K562 (cell line): ENCODE measurements at regions not wholly inside any gene's neighbourhood (a gene's known extent, or its start where the extent isn't known, plus 50 kb on each side); places are given as distances from the start of the nearest gene placed in this dataset.
A peak's percentile ranks its signal among the peaks of the same experiment; 100 is the strongest.

Experiments
- ATAC-seq: fragments of 200-7000 bp; cut with Tn5 transposase; 3 replicates; pipeline ENCODE4 v1.9.1; 2020; ENCODE audit warnings: moderate library complexity
- BruUV-seq: library from RNA; stranded (reverse); fragments of 400-500 nt; replicated peaks from 2 replicates; lab custom pipeline; 2021; lab: Mats Ljungman, UMichigan
- CTCF ChIA-PET: fragments of 300-600 bp; formaldehyde crosslinking; extraction: SDS; loops from one replicate; lab custom pipeline; 2021; ENCODE audit warnings: low intra/inter-chr PET ratio; lab: Yijun Ruan, JAX
- POLR2A ChIA-PET: fragments of 300-600, 350-650 bp; sonication (Branson Sonifier 250); formaldehyde crosslinking; extraction: SDS; loops from one replicate; lab custom pipeline; 2021; ENCODE audit warnings: antibody characterized with exemption, inconsistent platforms; lab: Yijun Ruan, JAX
- DNase-seq, 4 experiments: peaks; one replicate each; pipeline versions ENCODE4 v3.0.0 to v3.0.0-alpha.2; 2011 to 2018; ENCODE audit warnings: low spot score in 3 of 4, mixed read lengths in 3 of 4; ENCODE audit errors: extremely low read depth in 1 of 4
- FAIRE-seq: peaks from 2 replicates; lab custom pipeline; 2011; peaks lifted over from hg19 to GRCh38; lab: Jason Lieb, UNC
- H2AFZ ChIP-seq: 2 replicates; pipeline ENCODE4 v1.6.0; 2011; ENCODE audit warnings: low read depth, low read length, control low read depth, inconsistent platforms
- H3K27ac ChIP-seq: fragments of 200-600 bp; 3 replicates; pipeline ENCODE4 v1.8.0; 2011; ENCODE audit warnings: low read depth, mild to moderate bottlenecking, control low read depth, inconsistent platforms, low read length, moderate library complexity, mixed read lengths; ENCODE audit errors: extremely low read depth
- H3K27me3 ChIP-seq, 2 experiments: fragments of 300-600 bp in 1 of 2; 2 replicates in 1 of 2; 3 replicates in 1 of 2; pipeline versions ENCODE4 v1.6.0 to v1.8.0; 2011; ENCODE audit warnings: inconsistent platforms in 2 of 2, low read length in 2 of 2, mild to moderate bottlenecking in 1 of 2, mixed read lengths in 1 of 2, moderate library complexity in 1 of 2; ENCODE audit not compliant: control insufficient read depth in 2 of 2, insufficient read depth in 2 of 2
- H3K36me3 ChIP-seq: fragments of 300-600 bp; 3 replicates; pipeline ENCODE4 v1.8.0; 2011; ENCODE audit warnings: mild to moderate bottlenecking, low read length, inconsistent platforms; ENCODE audit not compliant: control insufficient read depth, insufficient read depth
- H3K4me1 ChIP-seq, 2 experiments: fragments of 200-600 bp in 1 of 2; replicated peaks in 1 of 2; 2 replicates in 1 of 2; 3 replicates in 1 of 2; pipeline versions ENCODE4 v1.5.1 to v1.8.0; 2011; ENCODE audit warnings: inconsistent platforms in 2 of 2, low read length in 2 of 2, mild to moderate bottlenecking in 1 of 2, mixed read lengths in 1 of 2, moderate library complexity in 1 of 2; ENCODE audit not compliant: control insufficient read depth in 2 of 2, insufficient read depth in 2 of 2
- H3K4me2 ChIP-seq: 2 replicates; pipeline ENCODE4 v1.6.1; 2011; ENCODE audit warnings: low read length, control low read depth, inconsistent platforms, mixed read lengths; ENCODE audit not compliant: insufficient read depth
- H3K4me3 ChIP-seq: fragments of 200-600 bp; sonication (generic), shearing (Covaris generic); 2 replicates; pipeline ENCODE4 v1.5.1; 2016; ENCODE audit warnings: control low read depth, inconsistent platforms
- H3K79me2 ChIP-seq: fragments of 200-600 bp; 3 replicates; pipeline ENCODE4 v1.8.0; 2011; ENCODE audit warnings: low read length, inconsistent platforms; ENCODE audit not compliant: control insufficient read depth, insufficient read depth
- H3K9ac ChIP-seq, 2 experiments: 2 replicates each; pipeline versions ENCODE4 v1.6.0 to v1.6.1; 2011; ENCODE audit warnings: low read depth in 2 of 2, low read length in 2 of 2, control low read depth in 1 of 2, inconsistent platforms in 1 of 2, mild to moderate bottlenecking in 1 of 2, mixed read lengths in 1 of 2; ENCODE audit not compliant: insufficient read depth in 1 of 2
- H3K9me1 ChIP-seq: one replicate; pipeline ENCODE4 v1.6.0; 2011; ENCODE audit warnings: inconsistent platforms, mild to moderate bottlenecking, low read length, moderate library complexity; ENCODE audit not compliant: control insufficient read depth, insufficient read depth
- H3K9me3 ChIP-seq: replicated peaks from 2 replicates; pipeline ENCODE4 v1.5.1; 2011; ENCODE audit warnings: low read depth, low read length, inconsistent platforms; ENCODE audit not compliant: control insufficient read depth, insufficient read depth
- H4K20me1 ChIP-seq: replicated peaks from 2 replicates; pipeline ENCODE4 v1.6.1; 2011; ENCODE audit warnings: low read length, inconsistent platforms, mixed read lengths; ENCODE audit not compliant: control insufficient read depth, insufficient read depth
- CEBPZ ChIP-seq: fragments of 150-350 bp; IDR thresholded peaks from 2 replicates; pipeline ENCODE4 v1.6.1; 2014; ENCODE audit warnings: low read depth, mild to moderate bottlenecking, low read length, borderline replicate concordance
- DLX4 ChIP-seq: fragments of 250-450 bp; sonication (Bioruptor Pico); IDR thresholded peaks from 2 replicates; pipeline ENCODE4 v1.6.1; 2021; ENCODE audit warnings: mild to moderate bottlenecking
- E2F4 ChIP-seq: sonication (generic); formaldehyde crosslinking; IDR thresholded peaks from 2 replicates; pipeline ENCODE4 v1.8.0; 2022; ENCODE audit warnings: mild to moderate bottlenecking, low read depth, missing genetic modification reagents
- EP300 ChIP-seq: IDR thresholded peaks from 2 replicates; pipeline ENCODE4 v1.6.1; 2012; ENCODE audit warnings: low read length, improper control_type of control experiment
- FOXJ3 ChIP-seq: sonication (generic); formaldehyde crosslinking; IDR thresholded peaks from 2 replicates; pipeline ENCODE4 v1.4.0; 2020; ENCODE audit warnings: mild to moderate bottlenecking, missing genetic modification reagents
- GATA2 ChIP-seq: sonication (generic); formaldehyde crosslinking; IDR thresholded peaks from 2 replicates; pipeline ENCODE4 v1.4.0; 2020; ENCODE audit warnings: mild to moderate bottlenecking, missing genetic modification reagents
- HDAC3 ChIP-seq: fragments of 450-650 bp; IDR thresholded peaks from 2 replicates; pipeline ENCODE4 v1.6.1; 2018; ENCODE audit warnings: borderline replicate concordance, mild to moderate bottlenecking, moderate library complexity; ENCODE audit not compliant: partially characterized antibody
- KAT2B ChIP-seq: IDR thresholded peaks from one replicate; pipeline ENCODE4 v1.6.1; 2012; ENCODE audit warnings: low read depth, mild to moderate bottlenecking, control low read depth, inconsistent platforms, low read length, moderate library complexity
- MEIS2 ChIP-seq: fragments of 450-650 bp; IDR thresholded peaks from 2 replicates; pipeline ENCODE4 v1.6.1; 2014; ENCODE audit warnings: mild to moderate bottlenecking; ENCODE audit not compliant: partially characterized antibody
- RBM15 ChIP-seq: fragments of 200-400 bp; formaldehyde crosslinking; IDR thresholded peaks from 2 replicates; pipeline ENCODE4 v1.6.1; 2018; ENCODE audit warnings: mild to moderate bottlenecking, low read length, moderate library complexity; ENCODE audit not compliant: insufficient read depth
- RNF2 ChIP-seq: sonication (generic); IDR thresholded peaks from 2 replicates; pipeline ENCODE4 v1.6.1; 2016
- TFE3 ChIP-seq: fragments of 450-650 bp; formaldehyde crosslinking; IDR thresholded peaks from 2 replicates; pipeline ENCODE4 v1.4.0; 2020; ENCODE audit warnings: mild to moderate bottlenecking, mixed read lengths
- TOE1 ChIP-seq, 2 experiments: fragments of 450-650 bp in 1 of 2; sonication (generic) in 1 of 2; formaldehyde crosslinking in 1 of 2; IDR thresholded peaks; 2 replicates each; pipeline versions ENCODE4 v1.7.1 to v1.8.0; 2016 to 2022; ENCODE audit warnings: borderline replicate concordance in 2 of 2, mild to moderate bottlenecking in 2 of 2, antibody characterized with exemption in 1 of 2, inconsistent platforms in 1 of 2, low read depth in 1 of 2, missing genetic modification reagents in 1 of 2, moderate library complexity in 1 of 2
- ZBED1 ChIP-seq: IDR thresholded peaks from 2 replicates; pipeline ENCODE4 v1.6.1; 2014
- ZKSCAN1 ChIP-seq: fragments of 150-350 bp; IDR thresholded peaks from 2 replicates; pipeline ENCODE4 v1.6.1; 2016; ENCODE audit warnings: low read depth, low read length
- WGBS: fragments of 100-300 bp; shearing (Covaris generic); methylation state at CpG from one replicate; pipeline ENCODE4 v1.1.6; 2016; ENCODE audit warnings: low coverage, mixed read lengths; ENCODE audit not compliant: insufficient coverage; ENCODE audit errors: missing lambda C conversion rate; 5-methylcytosine and 5-hydroxymethylcytosine counted together
- in situ Hi-C: fragments of 300-500 bp; cut with MboI; formaldehyde crosslinking; loops from 4 replicates; pipeline ENCODE4 v1.15.0; 2018; ENCODE audit warnings: inconsistent platforms, mixed read lengths
- intact Hi-C: fragments of 100-400 bp; cut with micrococcal nuclease; formaldehyde crosslinking; loops from 2 replicates; pipeline ENCODE4 v1.14.2; 2022

GRCh38 chr4:14897217-14897616, 105.1 kb upstream of the CPEB2 start:
- H4K20me1 ChIP-seq = no peaks in the 10 kb centered on the region
- no peak overlapping the region for H3K4me3 ChIP-seq
- no peak overlapping the region for H2AFZ ChIP-seq
- H3K9me1 ChIP-seq = no peaks in the 10 kb centered on the region
- BruUV-seq = no TSS peak
- FAIRE-seq = no peak
- in situ Hi-C loops (no loop called here), intact Hi-C loops (no loop called here)
- no peak overlapping the region for H3K27ac ChIP-seq
- ChIA-PET POLR2A (no interaction called here), CTCF (no interaction called here)
- H3K9me3 ChIP-seq = no peaks in the 10 kb centered on the region
- WGBS = 5% methylated on average over 2 of the region's 2 CpGs
- no peak overlapping the region for H3K4me2 ChIP-seq
- no peaks in the 10 kb centered on the region for H3K27me3 ChIP-seq
- no peaks in the 10 kb centered on the region for H3K79me2 ChIP-seq
- ATAC-seq = no peak; the same call in 2 of the 3 replicates
- peak in 1 of 4 experiments; percentile 11 for DNase-seq
- H3K36me3 ChIP-seq = no peaks in the 10 kb centered on the region
- H3K4me1 ChIP-seq = no peaks in the 10 kb centered on the region
- no peak overlapping the region for H3K9ac ChIP-seq
- TF ChIP-seq TFE3 (CRISPR knock-in tag) (no peak), ZBED1 (no peak), E2F4 (CRISPR knock-in tag) (no peak), RNF2 (no peak), GATA2 (no peak), RBM15 (no peak), MEIS2 (no peak), ZKSCAN1 (no peak), FOXJ3 (CRISPR knock-in tag) (no peak), EP300 (no peak), KAT2B (no peak), DLX4 (CRISPR knock-in tag) (no peak), TOE1 (IDR thresholded peaks at IDR 0.05; ENCODE audit: borderline replicate concordance) (no peak), TOE1 (CRISPR knock-in tag; IDR thresholded peaks at IDR 0.05; ENCODE audit: borderline replicate concordance, low read depth) (no peak), CEBPZ (no peak), HDAC3 (no peak)
